GM23338 (cell line): ENCODE measurements at regions not wholly inside any gene's neighbourhood (a gene's known extent, or its start where the extent isn't known, plus 50 kb on each side); places are given as distances from the start of the nearest gene placed in this dataset.

ENCODE experiments used
- ATAC-seq: fragments of 200-7000 bp; cut with Tn5 transposase; 3 replicates; pipeline ENCODE4 v1.9.1; 2020
- DNase-seq: peaks from one replicate; pipeline ENCODE4 v3.0.0-alpha.2; 2015; ENCODE audit warnings: low spot score
- H2AFZ ChIP-seq: fragments of 200-600 bp; sonication (generic); 2 replicates; pipeline ENCODE4 v1.8.0; 2016; ENCODE audit warnings: antibody characterized with exemption, mild to moderate bottlenecking, moderate library complexity
- H3F3A ChIP-seq: fragments of 200-600 bp; sonication (generic); replicated peaks from 2 replicates; pipeline ENCODE4 v1.8.0; 2017; ENCODE audit warnings: antibody characterized with exemption, mixed run types, low read depth
- H3K27ac ChIP-seq: fragments of 200-600 bp; sonication (generic); 2 replicates; pipeline ENCODE4 v1.6.1; 2016; ENCODE audit warnings: low read depth
- H3K27me3 ChIP-seq: fragments of 200-600 bp; sonication (generic); 2 replicates; pipeline ENCODE4 v1.8.0; 2016; ENCODE audit warnings: mild to moderate bottlenecking, mixed run types, moderate library complexity; ENCODE audit not compliant: insufficient read depth
- H3K36me3 ChIP-seq: fragments of 200-600 bp; sonication (generic); 2 replicates; pipeline ENCODE4 v1.8.0; 2016; ENCODE audit warnings: mild to moderate bottlenecking; ENCODE audit not compliant: insufficient read depth
- H3K4me1 ChIP-seq: fragments of 200-600 bp; sonication (generic); 2 replicates; pipeline ENCODE4 v1.8.0; 2016; ENCODE audit warnings: mild to moderate bottlenecking, moderate library complexity; ENCODE audit not compliant: insufficient read depth
- H3K4me2 ChIP-seq: fragments of 200-600 bp; sonication (generic); 2 replicates; pipeline ENCODE4 v1.7.1; 2017; ENCODE audit warnings: mixed run types
- H3K4me3 ChIP-seq: fragments of 200-600 bp; sonication (generic); 2 replicates; pipeline ENCODE4 v1.6.1; 2016; ENCODE audit warnings: mixed run types
- H3K79me2 ChIP-seq: fragments of 200-600 bp; sonication (generic); replicated peaks from 2 replicates; pipeline ENCODE4 v1.8.0; 2017; ENCODE audit warnings: mild to moderate bottlenecking; ENCODE audit not compliant: insufficient read depth
- H3K9me2 ChIP-seq: fragments of 200-600 bp; sonication (generic); 2 replicates; pipeline ENCODE4 v1.8.0; 2017; ENCODE audit not compliant: insufficient read depth
- H4K20me1 ChIP-seq: fragments of 200-600 bp; sonication (generic); replicated peaks from 2 replicates; pipeline ENCODE4 v1.8.0; 2017; ENCODE audit warnings: mild to moderate bottlenecking; ENCODE audit not compliant: insufficient read depth
- H3K27ac Mint-ChIP-seq: 2 replicates; pipeline ENCODE4 v1.8.0; 2020; ENCODE audit warnings: inconsistent platforms, mild to moderate bottlenecking, moderate library complexity, mixed read lengths
- H3K27me3 Mint-ChIP-seq: 3 replicates; pipeline ENCODE4 v1.8.0; 2022; ENCODE audit warnings: low read depth, mild to moderate bottlenecking, moderate library complexity, mixed read lengths, inconsistent platforms; ENCODE audit not compliant: insufficient read depth, poor library complexity
- H3K36me3 Mint-ChIP-seq: 3 replicates; pipeline ENCODE4 v1.8.0; 2021; ENCODE audit warnings: low read depth, mild to moderate bottlenecking, inconsistent platforms, moderate library complexity, mixed read lengths
- H3K4me1 Mint-ChIP-seq: 3 replicates; pipeline ENCODE4 v1.8.0; 2020; ENCODE audit warnings: mild to moderate bottlenecking, inconsistent platforms, mixed read lengths
- H3K4me3 Mint-ChIP-seq: 3 replicates; pipeline ENCODE4 v1.8.0; 2021; ENCODE audit warnings: moderate library complexity, mild to moderate bottlenecking, inconsistent platforms, mixed read lengths
- H3K9me3 Mint-ChIP-seq: 3 replicates; pipeline ENCODE4 v1.8.0; 2020; ENCODE audit warnings: moderate library complexity, mild to moderate bottlenecking, inconsistent platforms, mixed read lengths
- CREB1 ChIP-seq: fragments of 250-450 bp; sonication (Bioruptor Pico); IDR thresholded peaks from 2 replicates; pipeline ENCODE4 v1.5.0; 2020; ENCODE audit warnings: low read depth, mild to moderate bottlenecking, moderate library complexity
- ETS1 ChIP-seq: IDR thresholded peaks from 2 replicates; pipeline ENCODE4 v1.6.1; 2016; ENCODE audit warnings: antibody characterized with exemption
- EZH2 ChIP-seq: fragments of 200-600 bp; sonication (generic); IDR thresholded peaks from one replicate; pipeline ENCODE4 v1.8.0; 2017; ENCODE audit warnings: antibody characterized with exemption, mild to moderate bottlenecking, low read depth; ENCODE audit not compliant: unreplicated experiment
- EZH2phosphoT487 ChIP-seq: fragments of 200-600 bp; sonication (generic); IDR thresholded peaks from one replicate; pipeline ENCODE4 v1.8.1; 2018; ENCODE audit warnings: antibody characterized with exemption; ENCODE audit not compliant: unreplicated experiment
- JUNB ChIP-seq: IDR thresholded peaks from one replicate; pipeline ENCODE4 v1.6.1; 2016; ENCODE audit warnings: antibody characterized with exemption; ENCODE audit not compliant: unreplicated experiment
- NANOG ChIP-seq: IDR thresholded peaks from 2 replicates; pipeline ENCODE4 v1.6.1; 2016; ENCODE audit warnings: antibody characterized with exemption, borderline replicate concordance
- POLR2AphosphoS5 ChIP-seq: IDR thresholded peaks from 2 replicates; pipeline ENCODE4 v1.6.1; 2016; ENCODE audit warnings: antibody characterized with exemption, low read depth
- STAT1 ChIP-seq: IDR thresholded peaks from one replicate; pipeline ENCODE4 v1.6.1; 2016; ENCODE audit warnings: antibody characterized with exemption; ENCODE audit not compliant: unreplicated experiment
- ZNF114 ChIP-seq: fragments of 250-450 bp; sonication (Bioruptor Pico); IDR thresholded peaks from 2 replicates; pipeline ENCODE4 v1.5.0; 2020; ENCODE audit warnings: mild to moderate bottlenecking, moderate library complexity
- ZNF331 ChIP-seq: fragments of 250-450 bp; sonication (Bioruptor Pico); IDR thresholded peaks from 2 replicates; pipeline ENCODE4 v1.5.0; 2020; ENCODE audit warnings: low read depth, mild to moderate bottlenecking, moderate library complexity
- TF ChIP-seq, protein P1 (sequence below): IDR thresholded peaks from one replicate; pipeline ENCODE4 v1.6.1; 2018; ENCODE audit warnings: antibody characterized with exemption; ENCODE audit not compliant: unreplicated experiment
- TF ChIP-seq, protein P2 (sequence below): fragments of 250-450 bp; sonication (Bioruptor Pico); IDR thresholded peaks from 2 replicates; pipeline ENCODE4 v1.5.0; 2020; ENCODE audit warnings: mild to moderate bottlenecking, moderate library complexity

DNA sequence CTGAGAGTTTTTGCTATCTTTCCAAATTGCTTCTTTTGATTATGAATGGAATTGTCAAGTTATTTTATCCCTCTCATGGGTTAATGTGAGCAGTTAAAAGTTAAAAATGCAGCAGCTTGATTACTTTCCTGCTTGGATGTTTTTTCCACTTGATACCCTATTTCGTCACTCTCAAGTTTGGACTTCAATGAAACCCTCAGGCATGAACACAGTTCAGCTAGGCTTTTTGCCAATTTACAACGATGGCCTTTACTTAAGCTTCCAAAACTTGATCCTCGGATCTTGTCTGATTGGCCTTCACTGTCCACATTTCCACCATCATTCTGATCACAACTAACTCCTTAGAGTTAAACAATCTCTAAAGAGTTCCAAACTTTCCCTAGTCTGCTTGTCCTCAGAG, 752.4 kb upstream of the PRMT6 start (continued):
- TF ChIP-seq, protein P1, sequence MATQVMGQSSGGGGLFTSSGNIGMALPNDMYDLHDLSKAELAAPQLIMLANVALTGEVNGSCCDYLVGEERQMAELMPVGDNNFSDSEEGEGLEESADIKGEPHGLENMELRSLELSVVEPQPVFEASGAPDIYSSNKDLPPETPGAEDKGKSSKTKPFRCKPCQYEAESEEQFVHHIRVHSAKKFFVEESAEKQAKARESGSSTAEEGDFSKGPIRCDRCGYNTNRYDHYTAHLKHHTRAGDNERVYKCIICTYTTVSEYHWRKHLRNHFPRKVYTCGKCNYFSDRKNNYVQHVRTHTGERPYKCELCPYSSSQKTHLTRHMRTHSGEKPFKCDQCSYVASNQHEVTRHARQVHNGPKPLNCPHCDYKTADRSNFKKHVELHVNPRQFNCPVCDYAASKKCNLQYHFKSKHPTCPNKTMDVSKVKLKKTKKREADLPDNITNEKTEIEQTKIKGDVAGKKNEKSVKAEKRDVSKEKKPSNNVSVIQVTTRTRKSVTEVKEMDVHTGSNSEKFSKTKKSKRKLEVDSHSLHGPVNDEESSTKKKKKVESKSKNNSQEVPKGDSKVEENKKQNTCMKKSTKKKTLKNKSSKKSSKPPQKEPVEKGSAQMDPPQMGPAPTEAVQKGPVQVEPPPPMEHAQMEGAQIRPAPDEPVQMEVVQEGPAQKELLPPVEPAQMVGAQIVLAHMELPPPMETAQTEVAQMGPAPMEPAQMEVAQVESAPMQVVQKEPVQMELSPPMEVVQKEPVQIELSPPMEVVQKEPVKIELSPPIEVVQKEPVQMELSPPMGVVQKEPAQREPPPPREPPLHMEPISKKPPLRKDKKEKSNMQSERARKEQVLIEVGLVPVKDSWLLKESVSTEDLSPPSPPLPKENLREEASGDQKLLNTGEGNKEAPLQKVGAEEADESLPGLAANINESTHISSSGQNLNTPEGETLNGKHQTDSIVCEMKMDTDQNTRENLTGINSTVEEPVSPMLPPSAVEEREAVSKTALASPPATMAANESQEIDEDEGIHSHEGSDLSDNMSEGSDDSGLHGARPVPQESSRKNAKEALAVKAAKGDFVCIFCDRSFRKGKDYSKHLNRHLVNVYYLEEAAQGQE = no peak
- TF ChIP-seq STAT1 = no peak

GRCh38 chr1:106319612-106320011, 736.9 kb upstream of the PRMT6 start:
- no peaks in the 10 kb centered on the region for H3K9me2 ChIP-seq
- peaks cover 7% of the 10 kb centered on the region; the same call in 2 of the 3 replicates for H3K9me3 Mint-ChIP-seq
- H3K36me3 Mint-ChIP-seq = no peaks in the 10 kb centered on the region
- H3K4me2 ChIP-seq = no peak overlapping the region
- H4K20me1 ChIP-seq = no peaks in the 10 kb centered on the region
- no peak overlapping the region for H3K27ac ChIP-seq
- H3K4me3 Mint-ChIP-seq = no peak overlapping the region
- no peaks in the 10 kb centered on the region for H3K79me2 ChIP-seq
- no peak overlapping the region for H2AFZ ChIP-seq
- DNase-seq = no peak
- H3K4me1 ChIP-seq = no peaks in the 10 kb centered on the region
- H3K4me3 ChIP-seq = no peak overlapping the region
- no peaks in the 10 kb centered on the region for H3K4me1 Mint-ChIP-seq
- peaks cover 5% of the 10 kb centered on the region for H3K27me3 Mint-ChIP-seq
- no peaks in the 10 kb centered on the region for H3F3A ChIP-seq
- ATAC-seq = no peak
- H3K36me3 ChIP-seq = no peaks in the 10 kb centered on the region
- H3K27me3 ChIP-seq = no peaks in the 10 kb centered on the region
- no peak overlapping the region for H3K27ac Mint-ChIP-seq
- TF ChIP-seq ZNF331 (CRISPR knock-in tag) (no peak), NANOG (no peak), POLR2AphosphoS5 (no peak), CREB1 (CRISPR knock-in tag) (no peak), EZH2 (no peak), STAT1 (no peak), JUNB (no peak), ZNF114 (CRISPR knock-in tag) (no peak), EZH2phosphoT487 (no peak), ETS1 (no peak)
- TF ChIP-seq, protein P1 = no peak
- TF ChIP-seq, protein P2, sequence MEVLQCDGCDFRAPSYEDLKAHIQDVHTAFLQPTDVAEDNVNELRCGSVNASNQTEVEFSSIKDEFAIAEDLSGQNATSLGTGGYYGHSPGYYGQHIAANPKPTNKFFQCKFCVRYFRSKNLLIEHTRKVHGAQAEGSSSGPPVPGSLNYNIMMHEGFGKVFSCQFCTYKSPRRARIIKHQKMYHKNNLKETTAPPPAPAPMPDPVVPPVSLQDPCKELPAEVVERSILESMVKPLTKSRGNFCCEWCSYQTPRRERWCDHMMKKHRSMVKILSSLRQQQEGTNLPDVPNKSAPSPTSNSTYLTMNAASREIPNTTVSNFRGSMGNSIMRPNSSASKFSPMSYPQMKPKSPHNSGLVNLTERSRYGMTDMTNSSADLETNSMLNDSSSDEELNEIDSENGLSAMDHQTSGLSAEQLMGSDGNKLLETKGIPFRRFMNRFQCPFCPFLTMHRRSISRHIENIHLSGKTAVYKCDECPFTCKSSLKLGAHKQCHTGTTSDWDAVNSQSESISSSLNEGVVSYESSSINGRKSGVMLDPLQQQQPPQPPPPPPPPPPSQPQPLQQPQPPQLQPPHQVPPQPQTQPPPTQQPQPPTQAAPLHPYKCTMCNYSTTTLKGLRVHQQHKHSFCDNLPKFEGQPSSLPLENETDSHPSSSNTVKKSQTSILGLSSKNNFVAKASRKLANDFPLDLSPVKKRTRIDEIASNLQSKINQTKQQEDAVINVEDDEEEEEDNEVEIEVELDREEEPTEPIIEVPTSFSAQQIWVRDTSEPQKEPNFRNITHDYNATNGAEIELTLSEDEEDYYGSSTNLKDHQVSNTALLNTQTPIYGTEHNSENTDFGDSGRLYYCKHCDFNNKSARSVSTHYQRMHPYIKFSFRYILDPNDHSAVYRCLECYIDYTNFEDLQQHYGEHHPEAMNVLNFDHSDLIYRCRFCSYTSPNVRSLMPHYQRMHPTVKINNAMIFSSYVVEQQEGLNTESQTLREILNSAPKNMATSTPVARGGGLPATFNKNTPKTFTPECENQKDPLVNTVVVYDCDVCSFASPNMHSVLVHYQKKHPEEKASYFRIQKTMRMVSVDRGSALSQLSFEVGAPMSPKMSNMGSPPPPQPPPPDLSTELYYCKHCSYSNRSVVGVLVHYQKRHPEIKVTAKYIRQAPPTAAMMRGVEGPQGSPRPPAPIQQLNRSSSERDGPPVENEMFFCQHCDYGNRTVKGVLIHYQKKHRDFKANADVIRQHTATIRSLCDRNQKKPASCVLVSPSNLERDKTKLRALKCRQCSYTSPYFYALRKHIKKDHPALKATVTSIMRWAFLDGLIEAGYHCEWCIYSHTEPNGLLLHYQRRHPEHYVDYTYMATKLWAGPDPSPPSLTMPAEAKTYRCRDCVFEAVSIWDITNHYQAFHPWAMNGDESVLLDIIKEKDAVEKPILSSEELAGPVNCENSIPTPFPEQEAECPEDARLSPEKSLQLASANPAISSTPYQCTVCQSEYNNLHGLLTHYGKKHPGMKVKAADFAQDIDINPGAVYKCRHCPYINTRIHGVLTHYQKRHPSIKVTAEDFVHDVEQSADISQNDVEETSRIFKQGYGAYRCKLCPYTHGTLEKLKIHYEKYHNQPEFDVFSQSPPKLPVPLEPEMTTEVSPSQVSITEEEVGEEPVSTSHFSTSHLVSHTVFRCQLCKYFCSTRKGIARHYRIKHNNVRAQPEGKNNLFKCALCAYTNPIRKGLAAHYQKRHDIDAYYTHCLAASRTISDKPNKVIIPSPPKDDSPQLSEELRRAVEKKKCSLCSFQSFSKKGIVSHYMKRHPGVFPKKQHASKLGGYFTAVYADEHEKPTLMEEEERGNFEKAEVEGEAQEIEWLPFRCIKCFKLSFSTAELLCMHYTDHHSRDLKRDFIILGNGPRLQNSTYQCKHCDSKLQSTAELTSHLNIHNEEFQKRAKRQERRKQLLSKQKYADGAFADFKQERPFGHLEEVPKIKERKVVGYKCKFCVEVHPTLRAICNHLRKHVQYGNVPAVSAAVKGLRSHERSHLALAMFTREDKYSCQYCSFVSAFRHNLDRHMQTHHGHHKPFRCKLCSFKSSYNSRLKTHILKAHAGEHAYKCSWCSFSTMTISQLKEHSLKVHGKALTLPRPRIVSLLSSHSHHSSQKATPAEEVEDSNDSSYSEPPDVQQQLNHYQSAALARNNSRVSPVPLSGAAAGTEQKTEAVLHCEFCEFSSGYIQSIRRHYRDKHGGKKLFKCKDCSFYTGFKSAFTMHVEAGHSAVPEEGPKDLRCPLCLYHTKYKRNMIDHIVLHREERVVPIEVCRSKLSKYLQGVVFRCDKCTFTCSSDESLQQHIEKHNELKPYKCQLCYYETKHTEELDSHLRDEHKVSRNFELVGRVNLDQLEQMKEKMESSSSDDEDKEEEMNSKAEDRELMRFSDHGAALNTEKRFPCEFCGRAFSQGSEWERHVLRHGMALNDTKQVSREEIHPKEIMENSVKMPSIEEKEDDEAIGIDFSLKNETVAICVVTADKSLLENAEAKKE (CRISPR knock-in tag) = no peak
